ENCODE measurements at regions not wholly inside any gene's neighbourhood (a gene's known extent, or its start where the extent isn't known, plus 50 kb on each side); places are given as distances from the start of the nearest gene placed in this dataset.

DNA sequence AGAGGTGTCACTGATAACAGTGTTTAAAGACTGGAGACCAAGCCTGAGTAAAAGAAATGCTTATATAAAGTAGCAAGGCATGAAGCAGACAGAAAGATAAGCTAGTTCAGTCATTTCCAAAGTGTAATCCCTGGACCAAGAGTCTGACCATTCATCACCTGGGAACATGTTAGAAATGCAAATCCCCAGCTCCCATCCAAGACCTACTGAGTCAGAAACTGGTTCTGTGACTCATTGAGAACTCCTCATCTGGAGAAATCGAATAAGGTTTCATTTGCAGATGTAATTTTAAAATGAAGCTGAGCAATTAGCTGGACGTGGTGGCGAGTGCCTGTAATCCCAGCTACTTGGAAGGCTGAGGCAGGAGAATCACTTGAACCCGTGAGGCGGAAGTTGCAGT lies 473.9 kb upstream of the UBE2E2 start:
- Histone ChIP-seq H2BK15ac (ENCODE audit: low read depth, low read length) (no peak overlapping the region), H3K9me3 (ENCODE audit: control insufficient read depth, low read depth, low read length) (no peaks in the 10 kb centered on the region), H3K79me2 (ENCODE audit: insufficient read depth, low read length) (no peaks in the 10 kb centered on the region), H2BK12ac (ENCODE audit: insufficient read length, low read depth, low read length) (no peak overlapping the region), H4K5ac (ENCODE audit: insufficient read length, low read depth, low read length) (no peak overlapping the region), H3K56ac (ENCODE audit: insufficient read length, low read depth, low read length) (no peak overlapping the region), H4K8ac (replicated peaks; ENCODE audit: insufficient read length, low read depth, low read length) (no peak overlapping the region), H2AK5ac (ENCODE audit: insufficient read length, low read length) (no peak overlapping the region), H3K27ac (ENCODE audit: insufficient read length, low read depth, low read length) (no peak overlapping the region), H4K20me1 (ENCODE audit: control insufficient read depth, insufficient read depth, insufficient read length) (no peaks in the 10 kb centered on the region), H4K91ac (ENCODE audit: insufficient read length, low read depth, low read length) (no peak overlapping the region), H3K4ac (ENCODE audit: low read depth, low read length) (no peak overlapping the region), H2AFZ (ENCODE audit: low read length) (no peak overlapping the region), H3K79me1 (ENCODE audit: insufficient read depth, low read depth, low read length, poor library complexity, severe bottlenecking) (no peaks in the 10 kb centered on the region), H3K4me2 (ENCODE audit: insufficient read depth, insufficient read length, low read length) (no peak overlapping the region), H3K27me3 (ENCODE audit: insufficient read depth, low read length) (no peaks in the 10 kb centered on the region), H2BK5ac (ENCODE audit: insufficient read length, low read length) (no peak overlapping the region), H3K23ac (ENCODE audit: insufficient read length, low read depth, low read length) (no peak overlapping the region), H3K14ac (ENCODE audit: insufficient read depth, low read length) (no peak overlapping the region), H2BK120ac (ENCODE audit: low read depth, low read length, poor library complexity, severe bottlenecking) (no peak overlapping the region), H2BK20ac (ENCODE audit: low read depth, low read length, poor library complexity, severe bottlenecking) (no peak overlapping the region), H3T11ph (ENCODE audit: low read length) (no peak overlapping the region), H3K4me1 (ENCODE audit: insufficient read depth, low read length) (no peaks in the 10 kb centered on the region), H3K18ac (ENCODE audit: insufficient read length, low read depth, low read length) (no peak overlapping the region), H3K23me2 (ENCODE audit: insufficient read length, low read depth, low read length, poor library complexity, severe bottlenecking) (no peaks in the 10 kb centered on the region), H3K9ac (ENCODE audit: extremely low read depth, insufficient read length, low read length) (no peak overlapping the region)
- Mint-ChIP-seq H3K27ac (no peak overlapping the region), H3K4me3 (no peak overlapping the region), H3K27me3 (ENCODE audit: low read depth) (no peaks in the 10 kb centered on the region), H3K4me1 (peaks cover 0 to 9% of the 10 kb centered on the region in 2 experiments; a peak in 2 of 4 replicates), H3K36me3 (ENCODE audit: insufficient read depth in 1 of 3, low read depth in 3 of 3) (no peaks in the 10 kb centered on the region; a peak in 1 of 7 replicates), H3K9me3 (peaks cover 0 to 2% of the 10 kb centered on the region in 2 experiments; a peak in 1 of 5 replicates)
- DNase-seq: no peak
- TF ChIP-seq, protein P1, sequence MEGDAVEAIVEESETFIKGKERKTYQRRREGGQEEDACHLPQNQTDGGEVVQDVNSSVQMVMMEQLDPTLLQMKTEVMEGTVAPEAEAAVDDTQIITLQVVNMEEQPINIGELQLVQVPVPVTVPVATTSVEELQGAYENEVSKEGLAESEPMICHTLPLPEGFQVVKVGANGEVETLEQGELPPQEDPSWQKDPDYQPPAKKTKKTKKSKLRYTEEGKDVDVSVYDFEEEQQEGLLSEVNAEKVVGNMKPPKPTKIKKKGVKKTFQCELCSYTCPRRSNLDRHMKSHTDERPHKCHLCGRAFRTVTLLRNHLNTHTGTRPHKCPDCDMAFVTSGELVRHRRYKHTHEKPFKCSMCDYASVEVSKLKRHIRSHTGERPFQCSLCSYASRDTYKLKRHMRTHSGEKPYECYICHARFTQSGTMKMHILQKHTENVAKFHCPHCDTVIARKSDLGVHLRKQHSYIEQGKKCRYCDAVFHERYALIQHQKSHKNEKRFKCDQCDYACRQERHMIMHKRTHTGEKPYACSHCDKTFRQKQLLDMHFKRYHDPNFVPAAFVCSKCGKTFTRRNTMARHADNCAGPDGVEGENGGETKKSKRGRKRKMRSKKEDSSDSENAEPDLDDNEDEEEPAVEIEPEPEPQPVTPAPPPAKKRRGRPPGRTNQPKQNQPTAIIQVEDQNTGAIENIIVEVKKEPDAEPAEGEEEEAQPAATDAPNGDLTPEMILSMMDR (conservative IDR thresholded peaks at IDR 0.05): no peak
- WGBS (ENCODE audit: extremely low coverage, insufficient read length, low lambda C conversion rate): no CpG with 5 or more reads among the region's 5 CpGs
